Panc1 (cell line): ENCODE measurements at regions not wholly inside any gene's neighbourhood (a gene's known extent, or its start where the extent isn't known, plus 50 kb on each side); places are given as distances from the start of the nearest gene placed in this dataset.

Experiments
- ATAC-seq: fragments of 200-7000 bp; cut with Tn5 transposase; 2 replicates; pipeline ENCODE4 v1.9.1; 2020; ENCODE audit warnings: mild to moderate bottlenecking, moderate library complexity
- BruUV-seq: library from RNA; stranded (reverse); fragments of 400-500 nt; replicated peaks from 2 replicates; lab custom pipeline; 2021; lab: Mats Ljungman, UMichigan
- CTCF ChIA-PET: fragments of 300-600 bp; sonication (Branson Sonifier 250); formaldehyde crosslinking; loops from one replicate; lab custom pipeline; 2022; ENCODE audit warnings: antibody characterized with exemption; lab: Charles Lee
- POLR2A ChIA-PET: fragments of 300-600 bp; sonication (Branson Sonifier 250); formaldehyde crosslinking; loops from one replicate; lab custom pipeline; 2022; ENCODE audit warnings: antibody characterized with exemption; lab: Charles Lee
- DNase-seq: peaks from one replicate; pipeline ENCODE4 v3.0.0-alpha.2; 2010; ENCODE audit warnings: low read depth, low spot score
- H3K27ac ChIP-seq: 2 replicates; pipeline ENCODE4 v1.5.1; 2011; ENCODE audit warnings: mild to moderate bottlenecking, low read length, inconsistent platforms
- H3K27me3 ChIP-seq: fragments of 200-500 bp; sonication (Bioruptor generic); 2 replicates; pipeline ENCODE4 v1.6.0; 2014; ENCODE audit warnings: low read length, inconsistent platforms; ENCODE audit not compliant: control insufficient read depth, insufficient read depth
- H3K36me3 ChIP-seq: fragments of 200-500 bp; sonication (Bioruptor generic); 2 replicates; pipeline ENCODE4 v1.5.1; 2014; ENCODE audit warnings: inconsistent platforms, mild to moderate bottlenecking, low read length, moderate library complexity; ENCODE audit not compliant: control insufficient read depth, insufficient read depth
- H3K4me1 ChIP-seq: 2 replicates; pipeline ENCODE4 v1.5.1; 2011; ENCODE audit warnings: inconsistent platforms, mild to moderate bottlenecking, low read length, moderate library complexity; ENCODE audit not compliant: control insufficient read depth, insufficient read depth
- H3K4me3 ChIP-seq, 2 experiments: 2 replicates each; pipeline ENCODE4 v1.5.1; 2011 to 2012; ENCODE audit warnings: low read depth in 2 of 2, low read length in 2 of 2, mild to moderate bottlenecking in 2 of 2, inconsistent platforms in 1 of 2, moderate library complexity in 1 of 2
- H3K9me3 ChIP-seq: fragments of 200-500 bp; sonication (Bioruptor generic); 2 replicates; pipeline ENCODE4 v1.5.1; 2014; ENCODE audit warnings: low read depth, mild to moderate bottlenecking, inconsistent platforms, low read length, moderate library complexity; ENCODE audit not compliant: control insufficient read depth, insufficient read depth
- POLR2AphosphoS5 ChIP-seq: IDR thresholded peaks from 2 replicates; pipeline ENCODE4 v1.6.1; 2012; ENCODE audit warnings: mild to moderate bottlenecking, low read depth, low read length, moderate library complexity
- SIN3A ChIP-seq: IDR thresholded peaks from 2 replicates; pipeline ENCODE4 v1.6.1; 2012; ENCODE audit warnings: low read depth, mild to moderate bottlenecking, low read length, moderate library complexity, borderline replicate concordance; ENCODE audit not compliant: insufficient read depth
- TCF7L2 ChIP-seq: IDR thresholded peaks from 2 replicates; pipeline ENCODE4 v1.6.1; 2011; ENCODE audit warnings: mild to moderate bottlenecking, low read depth, low read length, inconsistent platforms
- in situ Hi-C: cut with HindIII; loops from 2 replicates; pipeline ENCODE4 v1.10.0; 2016; ENCODE audit warnings: low sequenced_read_pairs, low pct_unique_long_range_greater_than_20kb
- intact Hi-C: fragments of 100-400 bp; cut with micrococcal nuclease; formaldehyde crosslinking; loops from one replicate; pipeline ENCODE4 v1.10.0; 2022; ENCODE audit not compliant: unreplicated experiment
- TF ChIP-seq, protein P1 (sequence below): fragments of 450-650 bp; IDR thresholded peaks from 2 replicates; pipeline ENCODE4 v1.5.1; 2017; ENCODE audit warnings: mild to moderate bottlenecking
- TF ChIP-seq, protein P2 (sequence below), 2 experiments: IDR thresholded peaks; 2 replicates each; pipeline ENCODE4 v1.6.1; 2011 to 2012; ENCODE audit warnings: low read depth in 2 of 2, control low read depth in 1 of 2, low read length in 1 of 2, mild to moderate bottlenecking in 1 of 2, moderate library complexity in 1 of 2; ENCODE audit not compliant: insufficient read depth in 1 of 2

GRCh38 chr5:3933536-3933935 lies 337.9 kb downstream of the IRX1 start:
- CTCF ChIA-PET, result no interaction called here
- in situ Hi-C loops, result no loop called here
- BruUV-seq, result no TSS peak

DNA sequence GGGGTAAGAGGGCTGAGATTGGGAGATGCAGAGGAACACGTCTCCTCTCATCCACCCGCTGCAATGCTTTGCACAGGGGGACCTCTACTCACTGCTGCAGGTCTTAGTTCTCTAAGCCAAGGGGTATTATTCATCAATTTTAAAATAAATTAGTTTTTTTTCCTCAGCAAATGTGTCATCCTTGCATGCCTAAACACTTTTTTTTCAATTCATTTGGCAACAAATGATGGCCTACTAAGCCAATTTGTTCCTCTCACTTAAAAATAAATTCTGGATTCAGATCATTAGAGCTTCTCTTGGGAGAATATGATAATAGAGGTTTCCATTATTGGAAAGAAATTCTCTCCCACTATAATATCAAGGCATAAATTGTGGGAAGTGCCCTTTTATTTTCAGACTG lies 338.3 kb downstream of the IRX1 start:
- no peaks in the 10 kb centered on the region for H3K4me1 ChIP-seq
- intact Hi-C loops (no loop called here), in situ Hi-C loops (no loop called here)
- POLR2A ChIA-PET, result no interaction called here
- TF ChIP-seq, protein P1, sequence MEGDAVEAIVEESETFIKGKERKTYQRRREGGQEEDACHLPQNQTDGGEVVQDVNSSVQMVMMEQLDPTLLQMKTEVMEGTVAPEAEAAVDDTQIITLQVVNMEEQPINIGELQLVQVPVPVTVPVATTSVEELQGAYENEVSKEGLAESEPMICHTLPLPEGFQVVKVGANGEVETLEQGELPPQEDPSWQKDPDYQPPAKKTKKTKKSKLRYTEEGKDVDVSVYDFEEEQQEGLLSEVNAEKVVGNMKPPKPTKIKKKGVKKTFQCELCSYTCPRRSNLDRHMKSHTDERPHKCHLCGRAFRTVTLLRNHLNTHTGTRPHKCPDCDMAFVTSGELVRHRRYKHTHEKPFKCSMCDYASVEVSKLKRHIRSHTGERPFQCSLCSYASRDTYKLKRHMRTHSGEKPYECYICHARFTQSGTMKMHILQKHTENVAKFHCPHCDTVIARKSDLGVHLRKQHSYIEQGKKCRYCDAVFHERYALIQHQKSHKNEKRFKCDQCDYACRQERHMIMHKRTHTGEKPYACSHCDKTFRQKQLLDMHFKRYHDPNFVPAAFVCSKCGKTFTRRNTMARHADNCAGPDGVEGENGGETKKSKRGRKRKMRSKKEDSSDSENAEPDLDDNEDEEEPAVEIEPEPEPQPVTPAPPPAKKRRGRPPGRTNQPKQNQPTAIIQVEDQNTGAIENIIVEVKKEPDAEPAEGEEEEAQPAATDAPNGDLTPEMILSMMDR, result no peak
- no peak for TF ChIP-seq POLR2AphosphoS5
- no TSS peak for BruUV-seq
- H3K27ac ChIP-seq, result no peak overlapping the region
- DNase-seq, result no peak
- H3K4me3 ChIP-seq, result no peak overlapping the region
- H3K36me3 ChIP-seq, result no peaks in the 10 kb centered on the region
- ATAC-seq, result no peak
- peaks cover 3% of the 10 kb centered on the region; the same call in 1 of the 2 replicates for H3K9me3 ChIP-seq
- no peaks in the 10 kb centered on the region; the same call in 1 of the 2 replicates for H3K27me3 ChIP-seq
- CTCF ChIA-PET, result no interaction called here

More at GRCh38 chr5:3933536-3933935, 337.9 kb downstream of the IRX1 start:
- H3K27me3 ChIP-seq, result no peaks in the 10 kb centered on the region; the same call in 1 of the 2 replicates
- ATAC-seq, result no peak
- POLR2A ChIA-PET, result no interaction called here
- H3K9me3 ChIP-seq, result peaks cover 3% of the 10 kb centered on the region; the same call in 1 of the 2 replicates
- TF ChIP-seq, protein P1, result no peak
- TF ChIP-seq, protein P2, sequence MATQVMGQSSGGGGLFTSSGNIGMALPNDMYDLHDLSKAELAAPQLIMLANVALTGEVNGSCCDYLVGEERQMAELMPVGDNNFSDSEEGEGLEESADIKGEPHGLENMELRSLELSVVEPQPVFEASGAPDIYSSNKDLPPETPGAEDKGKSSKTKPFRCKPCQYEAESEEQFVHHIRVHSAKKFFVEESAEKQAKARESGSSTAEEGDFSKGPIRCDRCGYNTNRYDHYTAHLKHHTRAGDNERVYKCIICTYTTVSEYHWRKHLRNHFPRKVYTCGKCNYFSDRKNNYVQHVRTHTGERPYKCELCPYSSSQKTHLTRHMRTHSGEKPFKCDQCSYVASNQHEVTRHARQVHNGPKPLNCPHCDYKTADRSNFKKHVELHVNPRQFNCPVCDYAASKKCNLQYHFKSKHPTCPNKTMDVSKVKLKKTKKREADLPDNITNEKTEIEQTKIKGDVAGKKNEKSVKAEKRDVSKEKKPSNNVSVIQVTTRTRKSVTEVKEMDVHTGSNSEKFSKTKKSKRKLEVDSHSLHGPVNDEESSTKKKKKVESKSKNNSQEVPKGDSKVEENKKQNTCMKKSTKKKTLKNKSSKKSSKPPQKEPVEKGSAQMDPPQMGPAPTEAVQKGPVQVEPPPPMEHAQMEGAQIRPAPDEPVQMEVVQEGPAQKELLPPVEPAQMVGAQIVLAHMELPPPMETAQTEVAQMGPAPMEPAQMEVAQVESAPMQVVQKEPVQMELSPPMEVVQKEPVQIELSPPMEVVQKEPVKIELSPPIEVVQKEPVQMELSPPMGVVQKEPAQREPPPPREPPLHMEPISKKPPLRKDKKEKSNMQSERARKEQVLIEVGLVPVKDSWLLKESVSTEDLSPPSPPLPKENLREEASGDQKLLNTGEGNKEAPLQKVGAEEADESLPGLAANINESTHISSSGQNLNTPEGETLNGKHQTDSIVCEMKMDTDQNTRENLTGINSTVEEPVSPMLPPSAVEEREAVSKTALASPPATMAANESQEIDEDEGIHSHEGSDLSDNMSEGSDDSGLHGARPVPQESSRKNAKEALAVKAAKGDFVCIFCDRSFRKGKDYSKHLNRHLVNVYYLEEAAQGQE (IDR thresholded peaks at IDR 0.05; ENCODE audit: insufficient read depth in 1 of 2, low read depth in 2 of 2, low read length in 1 of 2), result no peak
- TF ChIP-seq TCF7L2 (no peak), SIN3A (no peak), POLR2AphosphoS5 (no peak)
- DNase-seq, result no peak
- no peaks in the 10 kb centered on the region for H3K36me3 ChIP-seq
- no peaks in the 10 kb centered on the region for H3K4me1 ChIP-seq
- intact Hi-C loops, result no loop called here
- no peak overlapping the region for H3K4me3 ChIP-seq
- H3K27ac ChIP-seq, result no peak overlapping the region
